Stomach smooth muscle (tissue), 2 donors: ENCODE measurements at regions not wholly inside any gene's neighbourhood (a gene's known extent, or its start where the extent isn't known, plus 50 kb on each side); places are given as distances from the start of the nearest gene placed in this dataset.

Source experiments
- H3K27ac ChIP-seq: one replicate; pipeline ENCODE4 v1.7.0; 2013; ENCODE audit warnings: mild to moderate bottlenecking, low read length, inconsistent platforms
- H3K27me3 ChIP-seq, 2 donors: one replicate each; pipeline ENCODE4 v1.7.0; 2013; ENCODE audit warnings: low read length in 2 of 2; ENCODE audit not compliant: insufficient read depth in 2 of 2, control insufficient read depth in 1 of 2
- H3K36me3 ChIP-seq, 2 donors: one replicate each; pipeline ENCODE4 v1.7.0; 2013; ENCODE audit warnings: low read length in 2 of 2; ENCODE audit not compliant: control insufficient read depth in 2 of 2, insufficient read depth in 2 of 2
- H3K4me1 ChIP-seq: one replicate; pipeline ENCODE4 v1.7.0; 2013; ENCODE audit warnings: low read length; ENCODE audit not compliant: control insufficient read depth, insufficient read depth
- H3K4me3 ChIP-seq, 2 donors: one replicate each; pipeline ENCODE4 v1.7.0; 2013; ENCODE audit warnings: low read length in 2 of 2
- H3K9ac ChIP-seq, 2 donors: one replicate each; pipeline ENCODE4 v1.7.0; 2013; ENCODE audit warnings: low read length in 2 of 2, mild to moderate bottlenecking in 1 of 2
- H3K9me3 ChIP-seq, 2 donors: one replicate each; pipeline ENCODE4 v1.7.0; 2013; ENCODE audit warnings: low read length in 2 of 2; ENCODE audit not compliant: control insufficient read depth in 2 of 2
- donor health status: healthy.
- donor health status: Pancreatic carcinoma.

DNA sequence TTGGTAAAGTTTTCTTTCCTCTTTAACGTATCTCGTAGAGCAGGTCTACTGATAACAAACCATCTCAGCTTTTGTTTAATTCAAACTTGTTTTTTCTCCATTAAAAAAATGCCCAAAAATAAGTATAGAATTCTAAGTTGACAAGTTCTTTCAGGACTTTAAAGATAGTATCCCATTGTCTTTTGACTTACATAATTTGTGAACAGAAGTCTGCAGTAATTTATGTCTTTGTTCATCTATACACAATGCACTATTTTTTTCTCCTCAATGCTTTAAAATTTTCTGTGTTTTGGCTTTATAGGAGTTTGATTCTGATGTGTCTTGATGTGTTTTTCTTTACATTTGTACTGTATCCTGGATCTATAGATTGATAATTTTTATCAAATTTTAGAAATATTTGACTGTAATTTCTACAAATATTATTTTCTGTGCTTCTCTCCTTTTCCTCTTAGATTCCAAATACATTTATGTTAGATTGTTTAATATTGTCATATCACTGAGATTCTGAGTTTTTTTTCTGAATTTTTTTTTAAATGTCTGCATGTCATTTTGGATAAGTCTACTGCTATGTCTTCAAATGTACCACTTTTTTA lies 143.3 kb downstream of the FTCDNL1 start:
- H3K9ac ChIP-seq: no peak overlapping the region
- H3K9me3 ChIP-seq: no peaks in the 10 kb centered on the region
- H3K4me3 ChIP-seq: no peak overlapping the region
- no peaks in the 10 kb centered on the region for H3K27me3 ChIP-seq
- H3K27ac ChIP-seq: no peak overlapping the region
- no peaks in the 10 kb centered on the region for H3K36me3 ChIP-seq
- H3K4me1 ChIP-seq: no peaks in the 10 kb centered on the region

DNA sequence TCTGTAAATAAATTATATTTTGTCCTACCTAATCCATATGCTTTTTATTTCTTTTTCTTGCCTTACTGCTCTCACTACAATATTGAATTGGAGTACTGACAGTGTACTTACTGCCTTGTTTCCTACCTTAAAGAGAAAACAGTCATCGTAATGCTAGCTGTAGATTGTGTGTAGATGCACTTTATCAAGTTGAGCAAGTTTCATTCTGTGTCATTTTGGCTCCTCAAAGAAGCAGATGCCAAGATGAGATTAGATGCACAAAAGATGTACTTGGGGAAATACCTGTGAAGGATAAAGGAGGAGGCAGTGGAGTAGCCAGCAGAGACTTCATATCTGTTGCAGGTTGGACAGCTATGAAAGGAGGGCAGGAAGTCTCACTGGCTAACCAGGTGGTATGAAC lies 145.5 kb downstream of the FTCDNL1 start:
- Histone ChIP-seq H3K9ac (no peak overlapping the region), H3K27ac (no peak overlapping the region), H3K4me1 (no peaks in the 10 kb centered on the region), H3K9me3 (no peaks in the 10 kb centered on the region), H3K27me3 (no peaks in the 10 kb centered on the region), H3K36me3 (no peaks in the 10 kb centered on the region), H3K4me3 (no peak overlapping the region)

DNA sequence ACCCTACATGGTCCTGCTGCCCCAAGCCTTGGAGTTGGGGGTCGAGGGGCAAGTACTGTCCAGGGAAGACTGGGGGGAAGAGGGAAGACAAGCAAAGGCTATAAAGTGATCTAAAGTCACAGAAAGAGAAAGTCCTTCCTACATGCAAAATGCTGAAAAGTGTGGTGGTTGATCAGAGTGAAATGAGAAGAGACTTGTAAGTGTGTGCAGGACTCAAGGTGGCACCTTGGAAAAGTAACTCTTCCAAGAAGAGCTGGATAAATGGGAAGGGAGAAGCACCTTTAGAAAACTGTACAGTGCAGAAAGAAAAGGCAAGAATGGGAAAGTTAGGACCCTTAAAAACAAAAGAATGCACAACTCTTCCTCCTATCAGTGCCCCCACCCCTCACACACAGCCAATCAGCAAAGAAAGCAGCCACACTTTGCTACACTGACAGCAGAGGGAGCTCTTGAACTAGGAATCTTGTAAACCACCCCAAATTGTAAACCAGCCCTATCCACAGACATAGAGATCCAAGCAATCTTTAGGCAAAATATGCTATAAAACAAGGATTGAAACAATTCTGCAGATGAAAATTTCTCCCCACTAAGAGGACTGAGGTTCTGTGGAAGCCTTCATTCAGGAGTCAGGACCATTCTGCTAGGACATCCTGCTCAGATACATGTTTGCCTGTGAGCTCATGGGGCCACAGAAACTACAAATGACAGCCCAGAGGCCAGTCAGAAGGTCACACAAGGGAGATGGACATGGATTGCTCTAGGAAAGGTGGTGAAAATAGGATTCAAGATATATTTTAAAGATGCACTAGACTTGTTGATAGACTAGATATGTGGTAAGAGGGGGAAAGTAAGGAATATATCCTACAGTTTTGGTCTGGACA lies 146.4 kb downstream of the FTCDNL1 start:
- H3K36me3 ChIP-seq: no peaks in the 10 kb centered on the region
- H3K9me3 ChIP-seq: no peaks in the 10 kb centered on the region
- no peaks in the 10 kb centered on the region for H3K4me1 ChIP-seq
- H3K27ac ChIP-seq: no peak overlapping the region
- no peaks in the 10 kb centered on the region for H3K27me3 ChIP-seq
- H3K9ac ChIP-seq: no peak overlapping the region
- H3K4me3 ChIP-seq: no peak overlapping the region

DNA sequence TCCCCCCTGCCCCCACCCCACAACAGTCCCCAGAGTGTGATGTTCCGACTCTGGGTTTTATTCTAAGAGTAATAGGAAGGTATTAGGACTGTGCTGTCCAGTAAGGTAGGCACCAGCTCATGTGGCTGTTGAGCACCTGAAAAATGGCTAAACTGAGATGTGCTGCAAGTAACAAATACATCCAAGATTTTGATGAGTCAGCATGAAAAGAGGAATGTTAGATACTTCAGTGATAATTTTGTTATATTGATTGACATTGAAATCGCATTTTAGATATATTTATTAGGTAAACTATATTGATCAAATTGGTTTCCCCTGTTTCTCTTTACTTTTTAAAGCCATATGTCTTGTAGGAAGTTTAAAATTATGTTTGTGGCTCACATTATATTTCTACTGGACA lies 147.8 kb downstream of the FTCDNL1 start:
- Histone ChIP-seq H3K4me1 (no peaks in the 10 kb centered on the region), H3K9ac (no peak overlapping the region), H3K27ac (no peak overlapping the region), H3K36me3 (no peaks in the 10 kb centered on the region), H3K27me3 (no peaks in the 10 kb centered on the region), H3K9me3 (no peaks in the 10 kb centered on the region), H3K4me3 (no peak overlapping the region)

DNA sequence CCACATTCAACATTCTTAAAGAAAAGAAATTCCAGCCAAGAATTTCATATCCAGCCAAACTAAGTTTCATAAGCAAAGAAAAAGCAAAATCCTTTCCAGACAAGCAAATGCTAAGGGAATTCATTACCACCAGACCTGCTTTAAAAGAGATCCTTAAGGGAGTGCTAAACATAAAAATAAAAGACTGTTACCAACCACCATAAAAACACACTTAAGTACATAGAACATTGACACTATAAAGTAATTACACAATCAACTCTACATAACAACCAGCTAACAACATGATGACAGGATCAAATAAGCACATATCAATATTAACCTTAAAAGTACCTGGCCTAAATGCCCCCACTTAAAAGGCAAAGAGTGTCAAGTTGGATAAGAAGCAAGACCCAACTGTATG lies 153.5 kb downstream of the FTCDNL1 start:
- no peak overlapping the region for H3K9ac ChIP-seq
- H3K36me3 ChIP-seq: no peaks in the 10 kb centered on the region
- no peak overlapping the region for H3K27ac ChIP-seq
- H3K27me3 ChIP-seq: no peaks in the 10 kb centered on the region
- no peak overlapping the region for H3K4me3 ChIP-seq
- no peaks in the 10 kb centered on the region for H3K9me3 ChIP-seq
- no peaks in the 10 kb centered on the region for H3K4me1 ChIP-seq

DNA sequence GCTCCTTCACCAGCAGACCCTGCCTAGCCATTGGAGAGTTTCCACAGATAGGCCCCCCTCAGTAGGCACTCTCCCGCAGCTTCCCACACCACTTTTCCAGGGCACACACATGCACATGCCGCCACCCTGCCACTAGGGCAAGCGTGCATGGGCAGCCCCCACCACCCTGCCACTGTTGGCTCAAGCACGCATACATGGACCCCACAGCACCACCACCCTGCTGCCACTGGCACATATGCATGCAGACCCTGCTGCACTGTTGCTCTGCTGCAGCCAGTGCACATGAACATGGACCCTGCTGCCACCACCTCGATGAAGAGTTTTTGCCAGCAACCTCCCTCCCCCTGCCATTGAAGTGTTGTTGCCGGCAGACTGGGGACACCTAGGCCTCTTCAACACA lies 154.9 kb downstream of the FTCDNL1 start:
- H3K9ac ChIP-seq: no peak overlapping the region
- no peak overlapping the region for H3K27ac ChIP-seq
- H3K4me1 ChIP-seq: no peaks in the 10 kb centered on the region
- H3K4me3 ChIP-seq: no peak overlapping the region
- no peaks in the 10 kb centered on the region for H3K36me3 ChIP-seq
- no peaks in the 10 kb centered on the region for H3K27me3 ChIP-seq
- no peaks in the 10 kb centered on the region for H3K9me3 ChIP-seq

DNA sequence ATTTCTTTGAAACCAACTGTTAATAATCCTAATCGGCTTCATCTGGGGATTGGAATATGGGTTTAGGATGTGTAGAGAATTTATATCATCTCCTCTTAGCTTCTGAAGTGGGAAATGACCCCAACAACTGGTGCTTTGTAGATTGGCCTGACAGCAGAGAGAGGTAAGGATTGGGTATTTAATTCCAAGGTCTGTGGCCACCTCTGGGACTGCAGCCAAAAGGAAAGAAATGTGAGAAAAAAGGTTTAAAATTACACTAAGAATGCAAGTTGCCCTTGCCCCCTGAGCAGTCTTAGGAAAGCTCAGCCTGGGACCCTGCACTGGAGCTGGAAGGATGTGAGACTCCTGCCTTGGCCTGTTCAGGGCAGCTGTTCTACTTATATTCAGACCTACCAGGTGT lies 157.1 kb downstream of the FTCDNL1 start:
- no peak overlapping the region for H3K4me3 ChIP-seq
- H3K27me3 ChIP-seq: no peaks in the 10 kb centered on the region
- no peak overlapping the region for H3K9ac ChIP-seq
- H3K27ac ChIP-seq: no peak overlapping the region
- H3K36me3 ChIP-seq: no peaks in the 10 kb centered on the region
- no peaks in the 10 kb centered on the region for H3K4me1 ChIP-seq
- no peaks in the 10 kb centered on the region for H3K9me3 ChIP-seq

DNA sequence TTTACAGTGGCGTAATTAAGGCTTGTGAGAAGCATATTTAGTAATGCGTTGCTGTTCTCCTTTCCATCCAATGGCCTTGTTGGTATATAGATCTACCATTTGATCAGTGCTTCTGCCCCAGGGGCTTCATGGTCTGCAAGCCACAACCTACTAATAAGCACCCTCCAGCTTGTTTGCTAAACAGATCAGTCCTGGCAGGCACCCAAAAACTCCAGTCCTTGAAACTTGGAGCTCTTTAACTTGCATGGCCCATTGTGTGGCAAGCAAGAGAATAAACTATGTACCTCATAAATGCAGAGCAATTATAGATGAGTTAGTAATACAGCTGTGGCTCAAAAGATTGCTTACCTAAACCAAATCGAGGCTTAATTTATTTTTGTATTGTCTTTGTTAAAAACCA lies 158.5 kb downstream of the FTCDNL1 start:
- Histone ChIP-seq H3K4me3 (no peak overlapping the region), H3K9me3 (no peaks in the 10 kb centered on the region), H3K36me3 (no peaks in the 10 kb centered on the region), H3K4me1 (no peaks in the 10 kb centered on the region), H3K27me3 (no peaks in the 10 kb centered on the region), H3K9ac (no peak overlapping the region), H3K27ac (no peak overlapping the region)

DNA sequence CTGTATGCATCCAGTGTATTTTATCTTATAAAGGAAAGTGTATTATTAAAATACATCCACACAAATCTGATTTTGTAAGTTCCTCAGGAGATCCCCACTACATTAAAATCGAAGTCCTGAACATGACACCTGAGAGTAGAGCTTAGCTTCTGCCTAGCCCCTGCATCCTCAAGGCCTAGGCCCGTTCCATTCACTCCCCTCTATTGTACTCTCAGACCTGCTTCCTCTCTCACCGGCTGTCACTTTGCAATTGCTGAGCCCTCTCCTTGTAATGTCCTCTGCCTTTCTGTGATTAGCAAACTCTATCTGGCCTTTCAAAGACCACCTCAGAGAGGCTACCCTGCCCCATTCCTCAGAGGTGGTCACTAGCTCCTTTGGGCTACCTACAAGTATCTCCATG lies 160.8 kb downstream of the FTCDNL1 start:
- H3K9ac ChIP-seq: no peak overlapping the region
- no peaks in the 10 kb centered on the region for H3K4me1 ChIP-seq
- H3K9me3 ChIP-seq: no peaks in the 10 kb centered on the region
- H3K27me3 ChIP-seq: no peaks in the 10 kb centered on the region
- no peak overlapping the region for H3K4me3 ChIP-seq
- H3K27ac ChIP-seq: no peak overlapping the region
- no peaks in the 10 kb centered on the region for H3K36me3 ChIP-seq

DNA sequence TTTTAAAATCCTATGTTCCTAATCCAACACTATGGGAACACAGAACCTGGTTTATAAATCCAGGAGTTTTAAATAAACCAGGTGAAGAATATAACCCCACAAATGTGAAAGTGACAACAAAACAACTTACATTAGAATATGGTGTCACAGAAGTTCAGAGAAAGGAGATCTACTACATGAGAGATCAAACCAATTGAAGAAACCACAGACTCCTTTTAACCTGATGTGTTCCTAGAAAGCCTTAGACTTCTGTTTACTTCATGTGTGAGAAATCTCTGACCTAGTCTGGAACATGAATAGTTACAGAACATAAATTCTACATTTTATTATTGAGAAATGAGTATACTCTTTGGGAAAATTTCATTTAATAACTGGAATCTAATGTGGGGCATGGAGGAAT lies 165.3 kb downstream of the FTCDNL1 start:
- no peaks in the 10 kb centered on the region for H3K4me1 ChIP-seq
- no peak overlapping the region for H3K27ac ChIP-seq
- no peaks in the 10 kb centered on the region for H3K27me3 ChIP-seq
- H3K9ac ChIP-seq: no peak overlapping the region
- H3K9me3 ChIP-seq: no peaks in the 10 kb centered on the region
- no peak overlapping the region for H3K4me3 ChIP-seq
- no peaks in the 10 kb centered on the region for H3K36me3 ChIP-seq

DNA sequence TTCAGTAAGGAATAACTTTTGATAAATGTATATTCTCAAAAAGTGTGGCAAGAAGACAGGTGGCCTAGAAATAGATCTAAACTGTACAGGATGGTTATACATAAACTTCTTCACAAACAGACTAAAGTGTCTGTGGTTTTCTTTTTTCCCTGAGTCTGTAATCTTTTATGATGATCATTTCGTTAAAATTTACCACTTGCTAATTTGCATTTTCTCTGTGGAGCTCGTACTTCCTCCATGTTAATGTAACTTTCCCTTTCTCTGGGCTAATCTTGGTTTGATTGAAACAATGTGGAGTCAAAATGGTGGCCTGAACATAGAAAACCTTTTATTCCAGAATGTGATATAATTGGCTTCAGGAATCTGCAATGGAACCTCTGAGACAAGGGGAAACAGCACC lies 166.2 kb downstream of the FTCDNL1 start:
- H3K27ac ChIP-seq: no peak overlapping the region
- no peaks in the 10 kb centered on the region for H3K36me3 ChIP-seq
- H3K4me3 ChIP-seq: no peak overlapping the region

More for the DNA sequence above, 166.2 kb downstream of the FTCDNL1 start:
- Histone ChIP-seq H3K9ac (no peak overlapping the region), H3K9me3 (no peaks in the 10 kb centered on the region), H3K27me3 (no peaks in the 10 kb centered on the region), H3K4me1 (no peaks in the 10 kb centered on the region)
